DND-41 (cell line): ENCODE measurements at regions not wholly inside any gene's neighbourhood (a gene's known extent, or its start where the extent isn't known, plus 50 kb on each side); places are given as distances from the start of the nearest gene placed in this dataset.

ENCODE experiments used
- ATAC-seq: fragments of 200-7000 bp; cut with Tn5 transposase; 3 replicates; pipeline ENCODE4 v1.9.1; 2021; ENCODE audit warnings: low read depth; ENCODE audit not compliant: insufficient read depth
- DNase-seq: peaks from one replicate; pipeline ENCODE4 v3.0.0-alpha.2; 2020
- H2AFZ ChIP-seq: 2 replicates; pipeline ENCODE4 v1.6.0; 2012; ENCODE audit warnings: low read depth, low read length
- H3K27ac ChIP-seq: 2 replicates; pipeline ENCODE4 v1.5.1; 2012; ENCODE audit warnings: low read length, inconsistent platforms
- H3K27me3 ChIP-seq: fragments of 200-600 bp; sonication (generic); 2 replicates; pipeline ENCODE4 v1.6.0; 2012; ENCODE audit warnings: low read length, mild to moderate bottlenecking, inconsistent platforms; ENCODE audit not compliant: insufficient read depth, poor library complexity
- H3K36me3 ChIP-seq: 2 replicates; pipeline ENCODE4 v1.5.1; 2012; ENCODE audit warnings: low read length, inconsistent platforms; ENCODE audit not compliant: insufficient read depth
- H3K4me1 ChIP-seq: 2 replicates; pipeline ENCODE4 v1.5.1; 2012; ENCODE audit warnings: mild to moderate bottlenecking, low read length; ENCODE audit not compliant: insufficient read depth
- H3K4me2 ChIP-seq: 2 replicates; pipeline ENCODE4 v1.6.0; 2012; ENCODE audit warnings: mild to moderate bottlenecking, moderate library complexity, low read length, inconsistent platforms; ENCODE audit not compliant: insufficient read depth
- H3K4me3 ChIP-seq, 2 experiments: fragments of 200-600 bp in 1 of 2; shearing (Covaris generic) in 1 of 2; 2 replicates each; pipeline ENCODE4 v1.5.1; 2012 to 2016; ENCODE audit warnings: inconsistent platforms in 2 of 2, low read length in 2 of 2, mild to moderate bottlenecking in 2 of 2, low read depth in 1 of 2, moderate library complexity in 1 of 2
- H3K79me2 ChIP-seq: 2 replicates; pipeline ENCODE4 v1.6.0; 2012; ENCODE audit warnings: low read length, inconsistent platforms; ENCODE audit not compliant: insufficient read depth
- H3K9ac ChIP-seq: 2 replicates; pipeline ENCODE4 v1.6.0; 2012; ENCODE audit warnings: low read depth, mild to moderate bottlenecking, inconsistent platforms, low read length, moderate library complexity
- H3K9me3 ChIP-seq: 2 replicates; pipeline ENCODE4 v1.5.1; 2012; ENCODE audit warnings: low read length, moderate library complexity, mild to moderate bottlenecking, inconsistent platforms; ENCODE audit not compliant: insufficient read depth, severe bottlenecking
- H4K20me1 ChIP-seq: 2 replicates; pipeline ENCODE4 v1.6.0; 2012; ENCODE audit warnings: low read length; ENCODE audit not compliant: insufficient read depth
- EZH2 ChIP-seq: IDR thresholded peaks from 3 replicates; pipeline ENCODE4 v1.6.1; 2012; ENCODE audit warnings: borderline replicate concordance, low read depth, mild to moderate bottlenecking, moderate library complexity, low read length, inconsistent platforms; ENCODE audit not compliant: severe bottlenecking
- TF ChIP-seq, protein P1 (sequence below): IDR thresholded peaks from 2 replicates; pipeline ENCODE4 v1.5.1; 2012; ENCODE audit warnings: borderline replicate concordance, low read length, moderate library complexity, mild to moderate bottlenecking; ENCODE audit not compliant: poor library complexity, severe bottlenecking; ENCODE audit errors: extremely low read depth

DNA sequence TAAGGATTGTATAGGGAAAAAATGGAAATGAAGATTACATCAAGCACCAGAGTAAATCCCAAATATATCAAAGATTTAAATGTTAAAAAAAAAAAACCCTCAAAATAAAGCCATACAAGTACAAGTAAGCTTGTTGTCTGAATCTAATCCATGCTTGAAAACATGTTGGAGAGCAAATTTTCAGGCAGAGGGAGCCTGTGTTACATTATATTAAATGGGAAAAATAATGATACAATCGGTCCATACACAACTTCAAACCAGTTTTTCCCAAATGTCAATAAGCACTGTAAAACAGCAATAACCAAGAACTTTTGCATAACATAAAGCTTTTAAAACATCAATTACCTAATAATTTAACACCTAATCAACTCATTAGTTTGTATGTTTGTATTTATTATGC, 949.4 kb upstream of the ADGRL4 start:
- H3K4me3 ChIP-seq, result no peak overlapping the region
- H4K20me1 ChIP-seq, result no peaks in the 10 kb centered on the region
- H2AFZ ChIP-seq, result no peak overlapping the region
- H3K9me3 ChIP-seq, result peaks cover 4% of the 10 kb centered on the region
- no peaks in the 10 kb centered on the region for H3K4me1 ChIP-seq
- no peak overlapping the region for H3K27ac ChIP-seq
- H3K27me3 ChIP-seq, result no peaks in the 10 kb centered on the region
- TF ChIP-seq, protein P1, sequence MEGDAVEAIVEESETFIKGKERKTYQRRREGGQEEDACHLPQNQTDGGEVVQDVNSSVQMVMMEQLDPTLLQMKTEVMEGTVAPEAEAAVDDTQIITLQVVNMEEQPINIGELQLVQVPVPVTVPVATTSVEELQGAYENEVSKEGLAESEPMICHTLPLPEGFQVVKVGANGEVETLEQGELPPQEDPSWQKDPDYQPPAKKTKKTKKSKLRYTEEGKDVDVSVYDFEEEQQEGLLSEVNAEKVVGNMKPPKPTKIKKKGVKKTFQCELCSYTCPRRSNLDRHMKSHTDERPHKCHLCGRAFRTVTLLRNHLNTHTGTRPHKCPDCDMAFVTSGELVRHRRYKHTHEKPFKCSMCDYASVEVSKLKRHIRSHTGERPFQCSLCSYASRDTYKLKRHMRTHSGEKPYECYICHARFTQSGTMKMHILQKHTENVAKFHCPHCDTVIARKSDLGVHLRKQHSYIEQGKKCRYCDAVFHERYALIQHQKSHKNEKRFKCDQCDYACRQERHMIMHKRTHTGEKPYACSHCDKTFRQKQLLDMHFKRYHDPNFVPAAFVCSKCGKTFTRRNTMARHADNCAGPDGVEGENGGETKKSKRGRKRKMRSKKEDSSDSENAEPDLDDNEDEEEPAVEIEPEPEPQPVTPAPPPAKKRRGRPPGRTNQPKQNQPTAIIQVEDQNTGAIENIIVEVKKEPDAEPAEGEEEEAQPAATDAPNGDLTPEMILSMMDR, result no peak
- TF ChIP-seq EZH2, result no peak
- no peak overlapping the region for H3K4me2 ChIP-seq
- DNase-seq (no peak), ATAC-seq (no peak)
- no peaks in the 10 kb centered on the region for H3K36me3 ChIP-seq
- no peaks in the 10 kb centered on the region for H3K79me2 ChIP-seq
- no peak overlapping the region for H3K9ac ChIP-seq

DNA sequence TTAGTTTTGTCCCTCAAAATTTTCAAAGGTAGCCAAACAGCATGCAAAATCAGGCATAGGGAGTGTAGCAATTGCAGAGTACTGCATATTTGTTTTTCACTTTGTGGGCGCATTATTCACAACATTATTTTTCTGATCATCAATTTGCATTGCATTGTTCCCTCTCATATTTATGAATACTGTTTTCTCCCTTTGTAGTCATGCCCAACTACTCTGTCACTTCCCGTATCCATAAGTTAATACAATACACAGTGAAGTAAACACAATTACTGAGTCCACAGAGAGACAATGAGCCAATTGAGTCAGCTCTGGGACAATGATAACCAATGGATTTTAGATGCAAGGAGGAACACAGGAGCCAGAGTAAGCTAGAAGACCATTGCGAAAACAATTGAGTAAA, 944.0 kb upstream of the ADGRL4 start:
- no peaks in the 10 kb centered on the region for H3K36me3 ChIP-seq
- no peak overlapping the region for H3K27ac ChIP-seq
- DNase-seq (no peak), ATAC-seq (no peak)
- H3K27me3 ChIP-seq, result no peaks in the 10 kb centered on the region
- H3K9me3 ChIP-seq, result no peaks in the 10 kb centered on the region
- H3K4me3 ChIP-seq, result no peak overlapping the region
- no peak overlapping the region for H2AFZ ChIP-seq
- TF ChIP-seq EZH2, result no peak
- no peaks in the 10 kb centered on the region for H3K79me2 ChIP-seq
- H3K4me1 ChIP-seq, result no peaks in the 10 kb centered on the region
- H3K4me2 ChIP-seq, result no peak overlapping the region
- no peaks in the 10 kb centered on the region for H4K20me1 ChIP-seq
- H3K9ac ChIP-seq, result no peak overlapping the region

DNA sequence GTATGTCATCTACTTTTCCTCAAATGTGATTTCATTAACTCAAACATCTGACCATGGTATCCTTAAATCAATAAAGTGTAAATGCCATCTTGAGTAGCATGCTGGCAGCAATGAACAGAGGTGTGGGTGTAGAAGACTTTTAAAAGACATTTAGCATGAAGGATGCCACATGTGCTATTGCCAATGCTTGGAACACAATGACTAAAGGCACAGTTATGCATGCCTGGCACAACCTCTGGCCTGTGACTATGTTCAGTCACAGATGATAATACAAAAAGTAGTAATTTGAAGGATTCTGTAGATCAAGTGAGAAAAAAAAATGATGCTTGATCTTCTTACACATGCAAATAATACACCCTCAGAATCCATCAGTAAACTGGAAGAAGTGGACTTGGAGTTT, 938.9 kb upstream of the ADGRL4 start:
- H3K79me2 ChIP-seq, result no peaks in the 10 kb centered on the region
- no peak for DNase-seq
- TF ChIP-seq EZH2, result no peak
- TF ChIP-seq, protein P1, result no peak

DNA sequence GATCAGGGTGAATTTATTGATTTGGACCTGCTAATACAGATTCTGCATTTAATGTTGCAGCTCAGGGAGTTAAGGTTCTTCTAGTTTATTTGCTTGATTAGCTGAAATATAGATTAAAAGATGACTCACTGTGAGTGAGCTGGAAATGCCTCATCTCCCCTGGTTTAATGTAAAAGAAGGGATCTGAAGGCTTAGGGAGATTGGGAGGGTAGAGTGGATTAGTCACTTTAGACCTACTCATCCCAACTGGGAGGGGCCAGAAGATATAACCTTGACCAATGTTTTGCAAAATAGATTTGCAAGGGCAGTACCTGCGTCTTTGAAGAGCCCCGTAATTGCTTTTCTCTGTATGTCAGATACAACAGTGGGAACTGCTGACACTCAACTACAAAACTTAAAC, 922.8 kb upstream of the ADGRL4 start:
- no peaks in the 10 kb centered on the region for H3K9me3 ChIP-seq
- no peaks in the 10 kb centered on the region for H4K20me1 ChIP-seq
- H3K4me3 ChIP-seq, result no peak overlapping the region
- DNase-seq, result no peak
- H3K27ac ChIP-seq, result no peak overlapping the region
- H3K4me2 ChIP-seq, result no peak overlapping the region
- no peak for ATAC-seq
- H2AFZ ChIP-seq, result no peak overlapping the region
- no peak overlapping the region for H3K9ac ChIP-seq
- H3K4me1 ChIP-seq, result no peaks in the 10 kb centered on the region
- H3K27me3 ChIP-seq, result no peaks in the 10 kb centered on the region
- no peaks in the 10 kb centered on the region for H3K36me3 ChIP-seq
- TF ChIP-seq, protein P1, result no peak
- TF ChIP-seq EZH2, result no peak
- no peaks in the 10 kb centered on the region for H3K79me2 ChIP-seq

More for the DNA sequence above, 938.9 kb upstream of the ADGRL4 start:
- Histone ChIP-seq H4K20me1 (no peaks in the 10 kb centered on the region), H3K9me3 (no peaks in the 10 kb centered on the region), H3K4me3 (no peak overlapping the region), H3K4me2 (no peak overlapping the region), H3K27me3 (no peaks in the 10 kb centered on the region), H3K36me3 (no peaks in the 10 kb centered on the region), H3K4me1 (no peaks in the 10 kb centered on the region), H2AFZ (no peak overlapping the region), H3K27ac (no peak overlapping the region), H3K9ac (no peak overlapping the region)
- ATAC-seq, result no peak
